ENCODE measurements at regions not wholly inside any gene's neighbourhood (a gene's known extent, or its start where the extent isn't known, plus 50 kb on each side); places are given as distances from the start of the nearest gene placed in this dataset.

- no peak for TF ChIP-seq CTCF (conservative IDR thresholded peaks at IDR 0.05)
- no peak for TF ChIP-seq ZFX (IDR thresholded peaks at IDR 0.05)
Measured at GRCh38 chr18:44080054-44080453, 600.6 kb upstream of the SETBP1 start.
